ENCODE measurements at regions not wholly inside any gene's neighbourhood (a gene's known extent, or its start where the extent isn't known, plus 50 kb on each side); places are given as distances from the start of the nearest gene placed in this dataset.

- no peak for TF ChIP-seq EZH2phosphoT487 (IDR thresholded peaks at IDR 0.05; ENCODE audit: borderline replicate concordance)
- TF ChIP-seq CTCF (conservative IDR thresholded peaks at IDR 0.05; ENCODE audit: low read length): no peak
- no peak overlapping the region for H3K4me2 ChIP-seq (ENCODE audit: low read depth, low read length, poor library complexity, severe bottlenecking)
- H3K9ac ChIP-seq (ENCODE audit: low read depth, low read length, poor library complexity, severe bottlenecking): no peak overlapping the region
- H3K9me2 ChIP-seq (replicated peaks; ENCODE audit: low read depth, low read length): no peaks in the 10 kb centered on the region
- no peaks in the 10 kb centered on the region for H3K27me3 ChIP-seq (ENCODE audit: insufficient read depth, low read length, poor library complexity, severe bottlenecking)
- no peak overlapping the region for H3K4me3 ChIP-seq (ENCODE audit: low read length, poor library complexity, severe bottlenecking)
- no peaks in the 10 kb centered on the region for H4K20me1 ChIP-seq (ENCODE audit: insufficient read depth, low read length, poor library complexity, severe bottlenecking)
- H3K79me2 ChIP-seq (ENCODE audit: insufficient read depth, low read length): no peaks in the 10 kb centered on the region
- no peaks in the 10 kb centered on the region for H3K4me1 ChIP-seq (ENCODE audit: insufficient read depth, low read length, poor library complexity, severe bottlenecking)
- H3F3A ChIP-seq (ENCODE audit: low read depth): no peaks in the 10 kb centered on the region
- H3K9me3 ChIP-seq (ENCODE audit: insufficient read depth, low read depth, low read length): no peaks in the 10 kb centered on the region
- H2AFZ ChIP-seq (ENCODE audit: low read length): no peak overlapping the region
- no peaks in the 10 kb centered on the region for H3K36me3 ChIP-seq (ENCODE audit: insufficient read depth, low read length)
Measured at GRCh38 chr10:6782378-6782777, 202.3 kb upstream of the PRKCQ start.

GRCh38 chr10:6781133-6781770, 201.2 kb upstream of the PRKCQ start:
- Histone ChIP-seq H3K4me2 (ENCODE audit: low read depth, low read length, poor library complexity, severe bottlenecking) (no peak overlapping the region), H3F3A (ENCODE audit: low read depth) (no peaks in the 10 kb centered on the region), H4K20me1 (ENCODE audit: insufficient read depth, low read length, poor library complexity, severe bottlenecking) (no peaks in the 10 kb centered on the region), H2AFZ (ENCODE audit: low read length) (no peak overlapping the region), H3K79me2 (ENCODE audit: insufficient read depth, low read length) (no peaks in the 10 kb centered on the region), H3K9me3 (ENCODE audit: insufficient read depth, low read depth, low read length) (no peaks in the 10 kb centered on the region), H3K4me3 (ENCODE audit: low read length, poor library complexity, severe bottlenecking) (no peak overlapping the region), H3K36me3 (ENCODE audit: insufficient read depth, low read length) (no peaks in the 10 kb centered on the region), H3K9ac (ENCODE audit: low read depth, low read length, poor library complexity, severe bottlenecking) (no peak overlapping the region), H3K4me1 (ENCODE audit: insufficient read depth, low read length, poor library complexity, severe bottlenecking) (no peaks in the 10 kb centered on the region), H3K9me2 (replicated peaks; ENCODE audit: low read depth, low read length) (no peaks in the 10 kb centered on the region), H3K27me3 (ENCODE audit: insufficient read depth, low read length, poor library complexity, severe bottlenecking) (no peaks in the 10 kb centered on the region)
- TF ChIP-seq CTCF (conservative IDR thresholded peaks at IDR 0.05; ENCODE audit: low read length) (no peak), EZH2phosphoT487 (IDR thresholded peaks at IDR 0.05; ENCODE audit: borderline replicate concordance) (no peak)

GRCh38 chr10:6780008-6780677, 200.1 kb upstream of the PRKCQ start:
- no peaks in the 10 kb centered on the region for H3K79me2 ChIP-seq (ENCODE audit: insufficient read depth, low read length)
- no peaks in the 10 kb centered on the region for H3K9me3 ChIP-seq (ENCODE audit: insufficient read depth, low read depth, low read length)
- H3K9me2 ChIP-seq (replicated peaks; ENCODE audit: low read depth, low read length): no peaks in the 10 kb centered on the region
- H3F3A ChIP-seq (ENCODE audit: low read depth): no peaks in the 10 kb centered on the region
- H4K20me1 ChIP-seq (ENCODE audit: insufficient read depth, low read length, poor library complexity, severe bottlenecking): no peaks in the 10 kb centered on the region
- TF ChIP-seq EZH2phosphoT487 (IDR thresholded peaks at IDR 0.05; ENCODE audit: borderline replicate concordance) (no peak), CTCF (conservative IDR thresholded peaks at IDR 0.05; ENCODE audit: low read length) (no peak)
- no peak overlapping the region for H3K9ac ChIP-seq (ENCODE audit: low read depth, low read length, poor library complexity, severe bottlenecking)
- H3K4me1 ChIP-seq (ENCODE audit: insufficient read depth, low read length, poor library complexity, severe bottlenecking): no peaks in the 10 kb centered on the region
- H3K36me3 ChIP-seq (ENCODE audit: insufficient read depth, low read length): no peaks in the 10 kb centered on the region
- H3K4me3 ChIP-seq (ENCODE audit: low read length, poor library complexity, severe bottlenecking): no peak overlapping the region
- no peak overlapping the region for H2AFZ ChIP-seq (ENCODE audit: low read length)
- no peaks in the 10 kb centered on the region for H3K27me3 ChIP-seq (ENCODE audit: insufficient read depth, low read length, poor library complexity, severe bottlenecking)
- H3K4me2 ChIP-seq (ENCODE audit: low read depth, low read length, poor library complexity, severe bottlenecking): no peak overlapping the region

All from Loucy (cell line).